Kidney glomerular epithelial cell (primary cell): ENCODE measurements at regions not wholly inside any gene's neighbourhood (a gene's known extent, or its start where the extent isn't known, plus 50 kb on each side); places are given as distances from the start of the nearest gene placed in this dataset.

Source experiments
- DNase-seq: peaks from one replicate; lab custom pipeline; 2025; lab: John Stamatoyannopoulos, UW

DNA sequence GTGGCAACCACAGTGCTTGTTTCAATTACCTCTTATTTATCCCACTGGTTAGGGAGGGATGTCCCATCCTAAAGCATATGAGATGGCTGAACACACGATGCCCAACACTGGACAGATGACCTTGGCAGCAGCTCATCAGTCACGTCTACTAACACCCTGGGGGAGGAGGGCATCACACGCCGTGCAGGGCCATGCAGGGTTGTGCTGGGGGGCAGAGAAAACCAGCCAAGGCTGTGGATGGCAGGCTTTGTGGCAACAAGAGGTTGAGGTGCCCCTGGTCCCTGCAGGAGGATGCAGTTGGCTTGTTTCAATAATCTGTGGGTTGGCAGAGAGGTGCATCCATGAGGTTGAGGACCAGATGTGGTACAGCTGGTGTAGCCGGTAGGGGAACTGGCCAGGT, 293.7 kb upstream of the SULF2 start:
- DNase-seq = no peak

DNA sequence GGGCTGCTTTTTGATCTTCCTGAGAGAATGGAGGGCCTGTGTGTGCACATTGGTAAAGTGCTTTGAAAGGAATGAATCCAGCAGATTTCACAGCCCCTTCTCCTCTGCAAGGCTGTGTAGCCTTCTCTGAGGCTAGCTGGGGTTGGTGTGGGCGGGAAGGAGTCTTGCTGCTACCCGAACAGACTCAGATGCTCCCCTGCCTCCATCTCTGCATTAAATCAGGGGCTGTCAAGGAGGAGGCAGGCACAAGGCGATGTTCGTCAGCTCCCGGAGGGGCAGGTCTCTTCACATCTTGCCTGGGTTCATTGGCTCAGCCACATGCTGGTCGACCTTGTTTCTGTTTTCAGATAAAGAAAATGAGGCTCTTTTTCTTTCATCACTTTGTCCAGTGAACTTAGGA, 291.5 kb upstream of the SULF2 start:
- no peak for DNase-seq

GRCh38 chr20:48076247-48076646, 291.0 kb upstream of the SULF2 start:
- DNase-seq = no peak

- no peak for DNase-seq
Measured at GRCh38 chr20:48075591-48076174, 290.4 kb upstream of the SULF2 start.

GRCh38 chr20:48070991-48071652, 285.8 kb upstream of the SULF2 start:
- DNase-seq = no peak

GRCh38 chr20:48069596-48069995, 284.3 kb upstream of the SULF2 start:
- no peak for DNase-seq

GRCh38 chr20:48066851-48067250, 281.6 kb upstream of the SULF2 start:
- no peak for DNase-seq

DNA sequence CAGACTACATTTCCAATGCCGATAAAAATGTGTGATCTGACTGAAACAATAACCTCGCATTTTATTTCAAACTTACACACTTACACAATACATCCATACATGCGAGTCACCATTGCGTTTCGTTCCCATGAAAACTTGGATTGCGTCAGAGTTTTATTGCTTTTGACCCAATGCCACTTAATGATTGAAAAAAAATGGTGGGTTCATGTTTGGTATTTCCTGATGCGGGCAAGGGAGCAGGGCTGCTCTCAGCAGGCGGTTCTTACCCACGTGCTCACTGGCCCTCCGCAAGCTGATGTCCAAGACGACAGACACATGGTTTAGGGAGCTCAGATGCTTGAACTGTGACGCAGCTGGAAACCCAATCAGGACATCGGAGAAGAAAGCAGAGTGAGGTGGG, 281.0 kb upstream of the SULF2 start:
- no peak for DNase-seq

- no peak for DNase-seq
Measured at GRCh38 chr20:48065833-48066232, 280.6 kb upstream of the SULF2 start.

- DNase-seq = peak; percentile 52
Measured at GRCh38 chr20:48064929-48065328, 279.6 kb upstream of the SULF2 start.

DNA sequence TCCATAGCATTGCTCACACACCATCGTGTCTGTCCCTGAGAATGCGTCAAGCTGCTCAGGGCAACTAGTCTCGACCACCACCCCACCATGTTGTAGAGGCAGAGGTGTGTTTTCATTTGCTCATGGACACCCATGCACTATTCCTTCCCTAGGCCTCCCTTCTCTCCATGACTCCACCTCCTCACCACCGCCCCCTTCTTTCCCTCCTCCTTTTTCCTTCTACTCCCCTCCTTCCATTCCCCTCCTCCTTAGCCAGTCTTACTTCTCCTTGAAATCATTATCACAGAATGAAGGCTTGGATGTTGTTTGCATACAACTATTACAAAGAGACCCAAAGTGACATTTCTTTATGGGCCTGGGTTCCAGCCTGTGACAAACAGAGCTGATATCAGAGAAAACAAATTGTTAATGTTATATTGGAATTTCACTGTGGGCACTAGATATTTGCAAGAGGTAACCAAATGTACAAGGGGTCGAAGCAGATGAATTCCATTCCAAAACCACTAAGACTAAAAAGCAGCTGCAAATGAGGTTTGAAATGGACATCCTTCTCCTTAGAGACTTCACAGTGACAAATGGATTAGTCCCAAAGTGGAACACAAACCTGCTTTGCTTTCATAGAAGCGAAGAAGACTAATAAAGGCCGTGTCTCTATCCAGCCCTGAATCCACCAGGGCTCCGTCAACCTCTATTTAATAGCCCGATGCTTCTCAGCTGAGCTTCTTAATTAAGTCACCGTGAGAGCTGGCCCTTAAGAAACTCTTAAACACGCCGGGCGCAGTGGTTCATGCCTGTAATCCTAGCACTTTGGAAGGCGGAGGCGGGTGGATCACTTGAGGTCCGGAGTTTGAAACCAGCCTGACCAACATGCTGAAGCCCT, 275.8 kb upstream of the SULF2 start:
- DNase-seq = no peak

- DNase-seq = no peak
Measured at GRCh38 chr20:48058611-48059559, 273.6 kb upstream of the SULF2 start.

- no peak for DNase-seq
Measured at GRCh38 chr20:48057739-48058138, 272.5 kb upstream of the SULF2 start.

DNA sequence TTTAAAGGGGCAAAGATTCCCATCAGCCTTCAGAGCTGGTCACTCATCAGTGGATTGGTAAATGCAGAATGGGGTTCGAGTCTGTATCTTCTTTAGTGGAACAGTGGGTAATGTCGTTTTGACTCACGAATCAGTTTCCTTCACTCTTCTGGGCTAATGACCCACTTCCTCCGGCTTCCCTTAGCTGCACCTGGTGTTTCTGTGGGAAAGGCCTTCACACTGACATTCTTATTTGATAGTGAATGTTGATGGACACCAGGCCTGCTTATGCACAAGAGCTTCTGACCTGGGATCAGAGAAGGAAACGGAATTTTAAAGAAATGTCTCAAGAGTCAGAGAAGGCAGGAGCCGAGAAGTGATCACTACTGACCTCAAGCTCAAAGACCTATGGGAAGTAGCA, 272.0 kb upstream of the SULF2 start:
- no peak for DNase-seq

DNA sequence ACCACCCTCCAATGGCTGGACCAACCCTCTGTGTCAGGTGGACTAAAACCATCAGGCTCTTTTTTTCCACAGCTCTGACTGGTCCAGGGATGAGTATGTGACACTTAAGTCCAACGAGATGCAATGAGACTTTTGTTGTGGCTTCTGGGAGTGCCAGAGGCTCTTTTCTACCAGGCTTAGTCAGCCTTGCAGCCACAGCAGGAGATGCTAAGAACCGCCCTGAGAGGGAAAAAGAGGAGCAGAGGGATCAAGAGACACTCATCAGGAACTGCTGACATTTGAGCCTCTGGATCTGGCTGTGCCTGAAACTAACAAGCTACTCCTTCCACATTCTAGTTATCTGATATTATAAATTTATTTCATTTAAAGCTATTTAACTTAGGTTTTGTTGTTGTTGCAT, 270.9 kb upstream of the SULF2 start:
- no peak for DNase-seq

GRCh38 chr20:48054051-48054450, 268.8 kb upstream of the SULF2 start:
- DNase-seq = no peak

DNA sequence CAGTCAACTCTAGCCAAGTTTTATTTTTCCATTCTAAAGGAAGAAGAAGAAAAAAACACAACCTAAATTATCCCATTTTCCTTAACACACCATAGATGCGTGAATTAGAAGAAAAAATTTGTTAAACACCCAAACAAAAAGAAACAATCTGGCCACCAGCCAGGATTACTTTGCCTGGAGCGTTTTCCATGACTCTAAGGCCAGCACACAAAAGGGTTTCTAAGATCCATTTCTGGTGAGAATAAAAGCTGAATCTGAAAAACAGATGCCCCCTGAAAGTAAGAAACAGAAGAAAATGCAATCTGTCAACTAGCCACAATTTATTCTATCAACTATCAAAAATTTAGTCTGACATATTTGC, 267.2 kb upstream of the SULF2 start:
- no peak for DNase-seq

- DNase-seq = peak; percentile 34
Measured at GRCh38 chr20:48051794-48052474, 266.7 kb upstream of the SULF2 start.

DNA sequence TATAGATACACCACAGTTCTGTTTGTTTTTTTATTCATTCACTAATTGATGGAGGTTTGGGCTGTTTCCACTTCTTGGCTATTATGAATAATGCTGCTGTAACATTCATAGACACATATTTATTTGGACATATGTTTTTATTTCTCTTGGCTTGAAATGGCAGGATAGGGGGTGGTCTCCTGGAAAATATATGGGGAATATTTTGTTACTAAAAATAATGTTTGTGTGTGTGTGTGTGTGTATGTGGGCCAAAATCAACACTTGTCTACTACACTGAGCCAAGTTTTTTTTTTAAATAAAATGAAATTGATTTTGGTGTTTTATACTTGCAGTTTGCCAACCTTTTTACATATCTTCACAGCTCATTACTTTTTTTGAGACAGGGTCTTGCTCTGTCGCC, 264.4 kb upstream of the SULF2 start:
- no peak for DNase-seq

GRCh38 chr20:48049171-48049570, 263.9 kb upstream of the SULF2 start:
- no peak for DNase-seq

- DNase-seq = no peak
Measured at GRCh38 chr20:48047447-48047846, 262.2 kb upstream of the SULF2 start.

DNA sequence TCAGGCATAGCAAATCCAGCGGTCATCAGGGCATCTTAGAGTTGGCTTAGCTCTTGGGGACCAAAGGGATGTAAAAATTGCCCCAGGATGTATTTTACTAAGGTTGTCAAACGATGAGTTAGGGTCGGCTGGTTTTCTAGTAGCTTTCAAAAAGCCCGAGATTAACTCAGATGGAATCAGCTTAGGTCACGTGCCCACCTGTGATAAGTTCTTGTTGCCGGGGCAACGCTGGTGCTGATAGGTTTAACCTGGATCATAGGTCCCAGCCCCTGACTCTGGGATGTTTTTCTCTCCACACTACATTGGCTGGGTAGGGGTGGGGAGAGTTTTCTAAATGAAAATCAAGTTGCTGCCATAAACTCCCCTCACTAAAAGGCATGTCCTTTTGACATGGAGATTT, 257.3 kb upstream of the SULF2 start:
- no peak for DNase-seq
